ENCODE measurements at regions not wholly inside any gene's neighbourhood (a gene's known extent, or its start where the extent isn't known, plus 50 kb on each side); places are given as distances from the start of the nearest gene placed in this dataset.
"Not testable (repeated sequence)": the region's sequence is repeated elsewhere in the genome, so short reads cannot be mapped to it uniquely, and the experiment has no call there.

GRCh38 chr2:240374085-240374907, 61.2 kb upstream of the GPC1 start:
- peak; percentile 89 for DNase-seq (ENCODE audit: low read depth)

DNA sequence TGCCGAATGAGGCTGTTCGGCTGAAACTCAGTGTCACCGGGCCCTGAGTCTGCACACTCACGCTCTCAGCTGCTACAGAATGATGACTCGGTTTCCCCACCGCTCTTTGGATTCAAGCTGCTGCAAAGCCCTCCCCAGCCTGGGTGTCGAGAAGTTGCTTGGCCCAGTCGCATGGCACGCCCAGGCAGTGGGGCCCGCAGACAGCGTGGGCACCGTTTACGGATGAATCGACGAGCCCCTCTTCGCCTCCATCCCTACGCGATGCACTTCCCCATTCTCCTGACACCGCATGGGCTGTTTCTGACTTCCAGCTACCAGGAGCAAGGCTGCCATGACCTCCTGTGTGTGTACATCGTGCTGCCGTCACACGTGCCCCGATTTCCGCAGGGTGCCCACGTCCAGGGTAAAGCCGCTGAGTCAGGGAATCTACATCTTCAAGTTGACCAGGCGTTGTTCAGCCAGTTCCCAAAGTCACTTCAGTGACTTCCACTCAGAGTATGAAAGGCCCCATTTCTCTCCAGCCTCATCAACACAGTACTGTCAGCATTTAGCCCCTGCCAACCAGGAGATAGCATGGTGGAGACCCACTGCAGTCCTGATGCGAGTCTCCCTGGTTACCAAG, 60.3 kb upstream of the GPC1 start:
- DNase-seq (ENCODE audit: low read depth) = no peak

- no peak for DNase-seq (ENCODE audit: low read depth)
Measured at GRCh38 chr2:240376739-240377138, 58.7 kb upstream of the GPC1 start.

- no peak for DNase-seq (ENCODE audit: low read depth)
Measured at GRCh38 chr2:240377366-240377765, 58.1 kb upstream of the GPC1 start.

DNA sequence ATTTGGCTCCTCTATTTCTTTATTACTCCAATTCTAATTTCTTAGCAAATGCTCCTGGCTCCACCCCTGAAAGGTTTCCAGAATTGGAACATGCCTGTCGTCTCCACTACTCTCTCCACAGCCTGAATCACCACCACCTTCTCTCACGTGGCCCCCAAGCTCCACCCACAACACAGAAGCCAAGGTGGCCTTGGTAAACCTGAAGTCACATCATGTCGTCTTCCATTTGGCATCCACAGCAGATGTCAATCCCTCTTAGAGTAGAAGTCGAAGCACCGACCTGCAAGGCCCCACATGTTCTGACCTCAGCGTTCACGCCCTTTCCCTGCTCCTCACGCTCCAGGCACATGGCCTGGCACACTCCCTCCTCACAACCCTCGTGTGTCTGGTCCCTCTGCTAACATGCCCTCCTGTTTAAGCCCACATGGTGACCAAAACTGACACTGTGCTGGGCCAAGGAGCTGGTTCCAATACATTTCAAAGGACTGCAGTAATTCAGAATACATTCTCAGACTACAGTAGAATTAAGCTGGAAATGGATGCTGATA, 56.3 kb upstream of the GPC1 start:
- DNase-seq (ENCODE audit: low read depth) = no peak

GRCh38 chr2:240383099-240383758, 52.2 kb upstream of the GPC1 start:
- DNase-seq (ENCODE audit: low read depth) = no peak

DNA sequence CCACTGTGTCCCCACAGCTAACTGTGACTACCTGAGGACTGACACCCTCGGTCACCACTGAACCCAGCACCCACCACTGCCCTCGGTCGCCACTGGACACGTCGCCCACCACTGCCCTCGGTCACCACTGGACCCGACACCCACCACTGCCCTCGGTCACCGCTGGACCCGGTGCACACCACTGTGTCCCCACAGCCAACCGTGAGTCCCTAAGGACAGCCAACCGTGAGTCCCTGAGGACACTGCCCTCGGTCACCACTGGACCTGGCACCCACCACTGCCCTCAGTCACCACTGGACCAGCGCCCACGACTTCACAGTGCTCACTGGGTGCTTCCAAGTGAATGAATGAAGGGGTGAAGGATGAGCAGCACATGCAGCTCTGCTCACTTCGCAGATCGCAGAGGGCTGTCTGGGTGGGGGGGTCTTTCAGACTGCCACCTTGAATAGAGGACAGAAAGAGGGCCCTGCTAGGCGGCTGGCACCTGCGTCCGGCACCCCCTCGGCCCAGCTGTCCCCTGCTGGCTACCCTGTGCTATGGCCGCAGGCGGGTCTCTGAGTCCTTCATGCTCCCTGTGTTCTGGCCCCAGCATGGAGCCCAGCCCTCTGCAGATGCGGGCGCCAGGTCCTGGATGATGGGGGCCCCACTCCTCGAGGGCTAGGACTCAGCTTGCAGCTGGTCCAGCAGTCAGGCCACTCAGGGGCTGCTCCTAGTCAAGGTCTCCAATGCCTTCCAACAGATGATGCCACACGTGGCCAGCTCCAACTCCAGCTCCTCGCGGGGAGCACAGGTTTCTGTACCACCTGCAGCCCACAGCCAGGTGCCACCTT, 51.4 kb upstream of the GPC1 start:
- DNase-seq (ENCODE audit: low read depth) = no peak

DNA sequence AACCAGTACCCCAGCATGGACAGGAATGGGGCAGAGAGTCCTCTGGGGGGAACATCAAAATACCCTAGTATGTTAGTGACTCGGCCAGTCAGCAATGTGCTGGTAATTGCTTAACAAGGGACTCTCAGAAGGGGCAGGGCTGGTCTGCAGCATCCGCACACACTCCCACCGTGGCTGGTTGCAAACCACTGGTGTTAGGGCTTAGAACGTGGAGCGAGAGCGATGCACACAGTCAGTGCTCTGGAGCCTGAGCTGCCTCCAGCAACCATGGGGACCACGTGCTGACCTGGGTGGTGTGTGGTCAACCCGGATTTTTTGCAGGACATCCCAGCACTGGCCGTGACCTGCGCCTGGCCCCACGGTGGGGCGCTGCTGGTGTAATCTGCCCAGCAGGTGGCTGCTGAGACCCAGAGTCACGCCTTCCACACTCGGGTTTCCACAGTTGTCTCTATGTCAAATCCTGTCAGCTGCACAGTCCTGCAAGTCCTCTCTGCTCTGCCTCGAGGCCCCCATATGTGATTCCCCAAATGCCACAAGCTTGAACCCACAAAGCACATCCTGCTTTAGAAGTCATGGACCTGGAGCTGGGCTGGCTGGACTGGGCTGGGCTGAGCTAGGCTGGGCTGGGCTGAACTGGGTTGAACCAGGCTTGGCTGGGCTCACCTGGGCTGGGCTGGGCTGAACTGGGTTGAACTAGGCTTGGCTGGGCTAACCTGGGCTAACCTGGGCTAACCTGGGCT, 50.6 kb upstream of the GPC1 start:
- no peak for DNase-seq (ENCODE audit: low read depth)

GRCh38 chr2:240385451-240386161, 49.9 kb upstream of the GPC1 start:
- not testable (repeated sequence) for DNase-seq (ENCODE audit: low read depth)
